ENCODE measurements at regions not wholly inside any gene's neighbourhood (a gene's known extent, or its start where the extent isn't known, plus 50 kb on each side); places are given as distances from the start of the nearest gene placed in this dataset.

- no peak for TF ChIP-seq CTCF (IDR thresholded peaks at IDR 0.05)
- no peak for TF ChIP-seq POLR2AphosphoS5 (IDR thresholded peaks at IDR 0.05)
- no peak for TF ChIP-seq EP300 (IDR thresholded peaks at IDR 0.05)
Observed at GRCh38 chr1:70714149-70714548, 303.1 kb downstream of the CTH start.

Data from suprapubic skin (tissue), 4 donors.